Neuronal stem cell (in vitro differentiated cells): ENCODE measurements at regions not wholly inside any gene's neighbourhood (a gene's known extent, or its start where the extent isn't known, plus 50 kb on each side); places are given as distances from the start of the nearest gene placed in this dataset.
"Not testable (repeated sequence)": the region's sequence is repeated elsewhere in the genome, so short reads cannot be mapped to it uniquely, and the experiment has no call there.

Experiments used
- DNase-seq: peaks from one replicate; pipeline ENCODE4 v3.0.0-alpha.2; 2013; ENCODE audit warnings: low spot score
- H2AFZ ChIP-seq: one replicate; pipeline ENCODE4 v1.6.1; 2013; ENCODE audit warnings: mild to moderate bottlenecking, low read length, inconsistent platforms
- H2AK5ac ChIP-seq: 2 replicates; pipeline ENCODE4 v1.6.1; 2013; ENCODE audit warnings: low read depth, mild to moderate bottlenecking, inconsistent platforms, low read length, moderate library complexity, mixed read lengths
- H2BK120ac ChIP-seq: 2 replicates; pipeline ENCODE4 v1.6.1; 2013; ENCODE audit warnings: low read depth, mild to moderate bottlenecking, inconsistent platforms, low read length, moderate library complexity, mixed read lengths
- H2BK12ac ChIP-seq: one replicate; pipeline ENCODE4 v1.6.1; 2013; ENCODE audit warnings: low read length, inconsistent platforms
- H2BK15ac ChIP-seq: 2 replicates; pipeline ENCODE4 v1.6.1; 2013; ENCODE audit warnings: mild to moderate bottlenecking, low read length, inconsistent platforms, mixed read lengths
- H2BK5ac ChIP-seq: one replicate; pipeline ENCODE4 v1.6.1; 2013; ENCODE audit warnings: inconsistent platforms, mild to moderate bottlenecking, low read length, moderate library complexity
- H3K14ac ChIP-seq: one replicate; pipeline ENCODE4 v1.6.1; 2013; ENCODE audit warnings: low read length, inconsistent platforms
- H3K18ac ChIP-seq: 2 replicates; pipeline ENCODE4 v1.6.1; 2013; ENCODE audit warnings: low read length, inconsistent platforms
- H3K23ac ChIP-seq: 2 replicates; pipeline ENCODE4 v1.6.1; 2013; ENCODE audit warnings: low read depth, mild to moderate bottlenecking, mixed read lengths, low read length, inconsistent platforms; ENCODE audit not compliant: poor library complexity
- H3K27ac ChIP-seq: replicated peaks from 3 replicates; pipeline ENCODE4 v1.5.1; 2013; ENCODE audit warnings: low read length, inconsistent platforms
- H3K27me3 ChIP-seq, 3 experiments: 2 replicates each; pipeline ENCODE4 v1.6.1; 2013; ENCODE audit warnings: low read length in 3 of 3, mild to moderate bottlenecking in 2 of 3, inconsistent platforms in 1 of 3, low read depth in 1 of 3, mixed read lengths in 1 of 3, moderate library complexity in 1 of 3; ENCODE audit not compliant: control insufficient read depth in 3 of 3, insufficient read depth in 3 of 3
- H3K36me3 ChIP-seq, 2 donors: replicated peaks in 1 of 2; 2 replicates each; pipeline ENCODE4 v1.6.1; 2013; ENCODE audit warnings: low read length in 2 of 2; ENCODE audit not compliant: control insufficient read depth in 2 of 2, insufficient read depth in 2 of 2
- H3K4ac ChIP-seq: 2 replicates; pipeline ENCODE4 v1.6.1; 2013; ENCODE audit warnings: inconsistent platforms, mild to moderate bottlenecking, low read length, moderate library complexity
- H3K4me1 ChIP-seq, 2 donors: 1 replicate in 1 of 2; 2 replicates in 1 of 2; pipeline ENCODE4 v1.6.1; 2013; ENCODE audit warnings: low read length in 2 of 2, low read depth in 1 of 2; ENCODE audit not compliant: control insufficient read depth in 2 of 2, insufficient read depth in 1 of 2
- H3K4me2 ChIP-seq: one replicate; pipeline ENCODE4 v1.6.1; 2013; ENCODE audit warnings: mild to moderate bottlenecking, low read length, inconsistent platforms; ENCODE audit not compliant: insufficient read depth, poor library complexity, severe bottlenecking
- H3K4me3 ChIP-seq, 2 donors: 2 replicates each; pipeline ENCODE4 v1.5.1; 2013; ENCODE audit warnings: low read length in 2 of 2, mild to moderate bottlenecking in 2 of 2, inconsistent platforms in 1 of 2, moderate library complexity in 1 of 2
- H3K79me1 ChIP-seq: one replicate; pipeline ENCODE4 v1.6.1; 2013; ENCODE audit warnings: low read depth, mild to moderate bottlenecking, inconsistent platforms, low read length, moderate library complexity
- H3K9ac ChIP-seq: one replicate; pipeline ENCODE4 v1.6.1; 2013; ENCODE audit warnings: mild to moderate bottlenecking, low read depth, low read length, inconsistent platforms; ENCODE audit not compliant: poor library complexity
- H3K9me3 ChIP-seq, 2 donors: replicated peaks in 1 of 2; 2 replicates each; pipeline versions ENCODE3 to v1.6.1; 2013; ENCODE audit warnings: low read length in 2 of 2, mild to moderate bottlenecking in 2 of 2, inconsistent platforms in 1 of 2, low read depth in 1 of 2, mixed read lengths in 1 of 2, moderate library complexity in 1 of 2; ENCODE audit not compliant: control insufficient read depth in 2 of 2, insufficient read depth in 1 of 2
- H4K8ac ChIP-seq: one replicate; pipeline ENCODE4 v1.6.1; 2013; ENCODE audit warnings: low read depth, mild to moderate bottlenecking, inconsistent platforms, low read length, moderate library complexity
- H4K91ac ChIP-seq: one replicate; pipeline ENCODE4 v1.6.1; 2013; ENCODE audit warnings: low read length, low read depth, mild to moderate bottlenecking, inconsistent platforms; ENCODE audit not compliant: poor library complexity
- WGBS, 2 donors: extraction: QIAGEN DNeasy Blood & Tissue Kit; methylation state at CpG; one replicate each; pipeline ENCODE4 v1.1.7; 2013; ENCODE audit warnings: missing lambda C conversion rate in 2 of 2, mixed read lengths in 1 of 2; ENCODE audit not compliant: insufficient read length in 2 of 2, insufficient replicate concordance in 1 of 2; ENCODE audit errors: extremely low coverage in 2 of 2; 5-methylcytosine and 5-hydroxymethylcytosine counted together

- Histone ChIP-seq H2AK5ac (no peak overlapping the region), H3K4me1 (peaks cover 0 to 2% of the 10 kb centered on the region in 2 donors), H2BK12ac (no peak overlapping the region), H4K8ac (no peak overlapping the region), H3K4me2 (no peak overlapping the region), H2BK120ac (no peak overlapping the region), H2BK15ac (no peak overlapping the region), H3K9ac (no peak overlapping the region), H3K14ac (no peak overlapping the region), H3K27me3 (no peaks in the 10 kb centered on the region), H4K91ac (no peak overlapping the region), H3K9me3 (no peaks in the 10 kb centered on the region), H3K4me3 (no peak overlapping the region), H3K79me1 (no peaks in the 10 kb centered on the region), H2AFZ (no peak overlapping the region), H3K36me3 (no peaks in the 10 kb centered on the region), H3K18ac (no peak overlapping the region), H3K23ac (no peak overlapping the region), H3K4ac (no peak overlapping the region), H2BK5ac (no peak overlapping the region), H3K27ac (no peak overlapping the region)
- no peak for DNase-seq
- WGBS, 2 donors = no CpG with 5 or more reads among the region's 5 CpGs
Observed at GRCh38 chr13:87333599-87333998, 337.6 kb upstream of the SLITRK5 start.

- Histone ChIP-seq H4K91ac (no peak overlapping the region), H2AK5ac (no peak overlapping the region), H2AFZ (peak overlapping the region; percentile 40), H3K4me1 (peaks cover 0 to 2% of the 10 kb centered on the region in 2 donors), H3K18ac (no peak overlapping the region), H3K14ac (no peak overlapping the region), H4K8ac (peak overlapping the region; percentile 17), H2BK12ac (no peak overlapping the region), H2BK15ac (no peak overlapping the region), H3K27me3 (no peaks in the 10 kb centered on the region), H3K27ac (no peak overlapping the region), H3K36me3 (no peaks in the 10 kb centered on the region), H3K9ac (no peak overlapping the region), H3K4me2 (no peak overlapping the region), H2BK5ac (no peak overlapping the region), H3K4me3 (no peak overlapping the region), H3K9me3 (no peaks in the 10 kb centered on the region), H3K4ac (no peak overlapping the region), H3K79me1 (no peaks in the 10 kb centered on the region), H2BK120ac (no peak overlapping the region), H3K23ac (no peak overlapping the region)
- DNase-seq = no peak
- WGBS, 2 donors = no CpG with 5 or more reads among the region's 8 CpGs
Observed at GRCh38 chr13:87334176-87334575, 337.0 kb upstream of the SLITRK5 start.

GRCh38 chr13:87336346-87336889, 334.8 kb upstream of the SLITRK5 start:
- not testable (repeated sequence) for H3K79me1 ChIP-seq, DNase-seq, H2BK12ac ChIP-seq, H3K4me3 ChIP-seq, H2AFZ ChIP-seq, H2AK5ac ChIP-seq, H3K9ac ChIP-seq, H3K23ac ChIP-seq, H3K36me3 ChIP-seq, H2BK15ac ChIP-seq, H3K9me3 ChIP-seq, H3K18ac ChIP-seq, H3K14ac ChIP-seq, H3K27ac ChIP-seq, H3K4ac ChIP-seq, H3K4me1 ChIP-seq, H2BK120ac ChIP-seq, H4K91ac ChIP-seq, H3K27me3 ChIP-seq, H4K8ac ChIP-seq, H2BK5ac ChIP-seq, H3K4me2 ChIP-seq
- WGBS, 2 donors = no CpG with 5 or more reads among the region's 8 CpGs

GRCh38 chr13:87344176-87344575, 327.0 kb upstream of the SLITRK5 start:
- no peak for DNase-seq
- Histone ChIP-seq H3K27me3 (no peaks in the 10 kb centered on the region), H3K4ac (no peak overlapping the region), H3K9me3 (no peaks in the 10 kb centered on the region), H3K14ac (no peak overlapping the region), H3K18ac (no peak overlapping the region), H2AK5ac (no peak overlapping the region), H2AFZ (no peak overlapping the region), H2BK5ac (no peak overlapping the region), H3K4me2 (no peak overlapping the region), H4K91ac (no peak overlapping the region), H3K4me1 (no peaks in the 10 kb centered on the region), H3K23ac (no peak overlapping the region), H3K79me1 (no peaks in the 10 kb centered on the region), H2BK12ac (no peak overlapping the region), H3K27ac (no peak overlapping the region), H2BK120ac (no peak overlapping the region), H3K36me3 (no peaks in the 10 kb centered on the region), H4K8ac (no peak overlapping the region), H2BK15ac (no peak overlapping the region), H3K9ac (no peak overlapping the region), H3K4me3 (no peak overlapping the region)
- WGBS, 2 donors = no CpG with 5 or more reads among the region's 2 CpGs
